ENCODE measurements at regions not wholly inside any gene's neighbourhood (a gene's known extent, or its start where the extent isn't known, plus 50 kb on each side); places are given as distances from the start of the nearest gene placed in this dataset.

DNA sequence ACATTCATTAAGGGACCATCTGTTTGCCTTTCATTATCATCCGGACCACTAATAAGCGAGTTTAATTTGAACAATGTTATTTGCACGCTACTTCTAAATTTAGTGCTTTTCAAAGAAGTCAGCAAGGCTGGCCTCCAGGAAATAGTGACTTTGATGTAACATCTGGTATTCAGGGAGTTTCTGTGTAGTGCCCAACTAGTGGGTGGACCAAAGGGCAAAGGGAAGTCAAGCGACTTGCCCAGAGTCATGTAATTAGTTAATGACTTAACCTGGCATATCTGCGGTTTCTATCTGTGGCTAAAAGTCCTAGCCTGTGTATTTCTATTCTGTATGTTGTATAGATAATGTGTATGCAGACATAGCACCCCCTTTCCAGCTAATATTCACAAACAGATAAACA, 56.3 kb upstream of the LCORL start (continued):
- no peak for TF ChIP-seq TOX (CRISPR knock-in tag; IDR thresholded peaks at IDR 0.05; ENCODE audit: borderline replicate concordance)
- no peak for TF ChIP-seq ZFP30 (CRISPR knock-in tag; IDR thresholded peaks at IDR 0.05)
- no peak for TF ChIP-seq GLIS3 (CRISPR knock-in tag; IDR thresholded peaks at IDR 0.05)
- TF ChIP-seq BACH2 (CRISPR knock-in tag; IDR thresholded peaks at IDR 0.05; ENCODE audit: borderline replicate concordance), result no peak
- TF ChIP-seq TCF4 (CRISPR knock-in tag; IDR thresholded peaks at IDR 0.05; ENCODE audit: borderline replicate concordance), result no peak
- no peak for TF ChIP-seq ZNF8 (CRISPR knock-in tag; IDR thresholded peaks at IDR 0.05)

GRCh38 chr4:18075823-18076433, 54.4 kb upstream of the LCORL start:
- TF ChIP-seq ZNF8 (CRISPR knock-in tag; IDR thresholded peaks at IDR 0.05) (no peak), ZFP3 (CRISPR knock-in tag; IDR thresholded peaks at IDR 0.05) (no peak), SNAI2 (CRISPR knock-in tag; IDR thresholded peaks at IDR 0.05) (no peak), TCF4 (CRISPR knock-in tag; IDR thresholded peaks at IDR 0.05; ENCODE audit: borderline replicate concordance) (no peak), ESRRG (CRISPR knock-in tag; IDR thresholded peaks at IDR 0.05) (no peak)
- TF ChIP-seq, protein P1, sequence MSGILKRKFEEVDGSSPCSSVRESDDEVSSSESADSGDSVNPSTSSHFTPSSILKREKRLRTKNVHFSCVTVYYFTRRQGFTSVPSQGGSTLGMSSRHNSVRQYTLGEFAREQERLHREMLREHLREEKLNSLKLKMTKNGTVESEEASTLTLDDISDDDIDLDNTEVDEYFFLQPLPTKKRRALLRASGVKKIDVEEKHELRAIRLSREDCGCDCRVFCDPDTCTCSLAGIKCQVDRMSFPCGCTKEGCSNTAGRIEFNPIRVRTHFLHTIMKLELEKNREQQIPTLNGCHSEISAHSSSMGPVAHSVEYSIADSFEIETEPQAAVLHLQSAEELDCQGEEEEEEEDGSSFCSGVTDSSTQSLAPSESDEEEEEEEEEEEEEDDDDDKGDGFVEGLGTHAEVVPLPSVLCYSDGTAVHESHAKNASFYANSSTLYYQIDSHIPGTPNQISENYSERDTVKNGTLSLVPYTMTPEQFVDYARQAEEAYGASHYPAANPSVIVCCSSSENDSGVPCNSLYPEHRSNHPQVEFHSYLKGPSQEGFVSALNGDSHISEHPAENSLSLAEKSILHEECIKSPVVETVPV (CRISPR knock-in tag; IDR thresholded peaks at IDR 0.05), result no peak
- TF ChIP-seq, protein P2, sequence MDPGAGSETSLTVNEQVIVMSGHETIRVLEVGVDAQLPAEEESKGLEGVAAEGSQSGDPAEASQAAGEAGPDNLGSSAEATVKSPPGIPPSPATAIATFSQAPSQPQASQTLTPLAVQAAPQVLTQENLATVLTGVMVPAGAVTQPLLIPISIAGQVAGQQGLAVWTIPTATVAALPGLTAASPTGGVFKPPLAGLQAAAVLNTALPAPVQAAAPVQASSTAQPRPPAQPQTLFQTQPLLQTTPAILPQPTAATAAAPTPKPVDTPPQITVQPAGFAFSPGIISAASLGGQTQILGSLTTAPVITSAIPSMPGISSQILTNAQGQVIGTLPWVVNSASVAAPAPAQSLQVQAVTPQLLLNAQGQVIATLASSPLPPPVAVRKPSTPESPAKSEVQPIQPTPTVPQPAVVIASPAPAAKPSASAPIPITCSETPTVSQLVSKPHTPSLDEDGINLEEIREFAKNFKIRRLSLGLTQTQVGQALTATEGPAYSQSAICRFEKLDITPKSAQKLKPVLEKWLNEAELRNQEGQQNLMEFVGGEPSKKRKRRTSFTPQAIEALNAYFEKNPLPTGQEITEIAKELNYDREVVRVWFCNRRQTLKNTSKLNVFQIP (CRISPR knock-in tag; IDR thresholded peaks at IDR 0.05; ENCODE audit: borderline replicate concordance, low read depth), result no peak
- no peak for ATAC-seq

DNA sequence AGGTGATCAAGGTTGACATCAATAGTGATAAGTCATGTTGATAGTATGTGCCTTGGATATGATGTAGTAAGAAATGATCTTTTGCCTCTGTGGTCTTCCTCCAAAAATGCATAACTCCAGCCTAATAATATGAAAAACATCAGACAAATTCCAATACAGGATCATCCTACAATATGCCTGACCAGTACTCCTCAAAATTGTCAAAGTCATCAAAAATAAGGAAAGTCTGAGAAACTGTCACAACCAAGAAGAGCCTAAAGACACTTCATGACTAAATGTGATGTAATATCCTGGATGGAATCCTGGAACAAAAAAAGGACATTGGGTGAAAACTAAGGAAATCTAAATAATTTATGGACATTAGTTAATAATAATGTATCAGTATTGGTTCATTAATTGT, 50.3 kb upstream of the LCORL start:
- no peak for ATAC-seq
- TF ChIP-seq BACH2 (CRISPR knock-in tag; IDR thresholded peaks at IDR 0.05; ENCODE audit: borderline replicate concordance), result no peak
- TF ChIP-seq, protein P1 (CRISPR knock-in tag; IDR thresholded peaks at IDR 0.05), result no peak

Data from SK-N-SH treated with all-trans-retinoic acid at 6 μM for 48 hours (cell line).